Thyroid gland (tissue), 4 donors: ENCODE measurements at regions not wholly inside any gene's neighbourhood (a gene's known extent, or its start where the extent isn't known, plus 50 kb on each side); places are given as distances from the start of the nearest gene placed in this dataset.

Source experiments
- POLR2A ChIP-seq, 2 donors: fragments of 450-650 bp; IDR thresholded peaks; one replicate each; pipeline ENCODE4 v1.6.1; 2017; ENCODE audit warnings: antibody characterized with exemption in 2 of 2, mild to moderate bottlenecking in 2 of 2, moderate library complexity in 1 of 2
- TF ChIP-seq, protein P1 (sequence below), 6 experiments: fragments of 200-600 bp in 3 of 6; fragments of 450-650 bp in 3 of 6; sonication (generic) in 3 of 6; IDR thresholded peaks; one replicate each; pipeline ENCODE4 v1.5.1; 2016 to 2019; ENCODE audit warnings: antibody characterized with exemption in 6 of 6, mild to moderate bottlenecking in 2 of 6, inconsistent platforms in 1 of 6, moderate library complexity in 1 of 6

DNA sequence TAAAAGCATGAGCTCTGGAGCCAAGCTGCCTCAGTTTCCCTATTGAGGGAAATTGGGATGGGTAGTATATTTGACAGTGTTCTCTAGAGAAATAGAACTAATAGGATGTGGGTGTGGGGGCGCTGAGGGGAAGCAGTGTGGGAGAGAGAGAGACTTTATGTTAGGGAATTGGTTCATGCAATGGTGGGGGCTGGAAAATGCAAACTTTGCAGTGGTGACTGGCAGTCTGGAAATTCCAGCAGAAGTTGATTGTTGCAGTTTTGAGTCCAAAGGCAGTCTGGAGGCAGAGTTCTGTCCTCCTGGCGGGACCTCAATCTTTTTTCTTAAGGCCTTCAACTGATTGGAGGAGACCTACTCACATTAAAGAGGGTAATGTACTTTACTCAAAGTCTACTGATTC is 59.4 kb upstream of the SYT13 start:
- no peak for TF ChIP-seq POLR2A (IDR thresholded peaks at IDR 0.05)
- TF ChIP-seq, protein P1, sequence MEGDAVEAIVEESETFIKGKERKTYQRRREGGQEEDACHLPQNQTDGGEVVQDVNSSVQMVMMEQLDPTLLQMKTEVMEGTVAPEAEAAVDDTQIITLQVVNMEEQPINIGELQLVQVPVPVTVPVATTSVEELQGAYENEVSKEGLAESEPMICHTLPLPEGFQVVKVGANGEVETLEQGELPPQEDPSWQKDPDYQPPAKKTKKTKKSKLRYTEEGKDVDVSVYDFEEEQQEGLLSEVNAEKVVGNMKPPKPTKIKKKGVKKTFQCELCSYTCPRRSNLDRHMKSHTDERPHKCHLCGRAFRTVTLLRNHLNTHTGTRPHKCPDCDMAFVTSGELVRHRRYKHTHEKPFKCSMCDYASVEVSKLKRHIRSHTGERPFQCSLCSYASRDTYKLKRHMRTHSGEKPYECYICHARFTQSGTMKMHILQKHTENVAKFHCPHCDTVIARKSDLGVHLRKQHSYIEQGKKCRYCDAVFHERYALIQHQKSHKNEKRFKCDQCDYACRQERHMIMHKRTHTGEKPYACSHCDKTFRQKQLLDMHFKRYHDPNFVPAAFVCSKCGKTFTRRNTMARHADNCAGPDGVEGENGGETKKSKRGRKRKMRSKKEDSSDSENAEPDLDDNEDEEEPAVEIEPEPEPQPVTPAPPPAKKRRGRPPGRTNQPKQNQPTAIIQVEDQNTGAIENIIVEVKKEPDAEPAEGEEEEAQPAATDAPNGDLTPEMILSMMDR (IDR thresholded peaks at IDR 0.05) = no peak
